Upper lobe of left lung (tissue), 4 donors: ENCODE measurements at regions not wholly inside any gene's neighbourhood (a gene's known extent, or its start where the extent isn't known, plus 50 kb on each side); places are given as distances from the start of the nearest gene placed in this dataset.

Source experiments
- POLR2A ChIP-seq, 4 donors: fragments of 450-650 bp; IDR thresholded peaks; one replicate each; pipeline ENCODE4 v1.5.1; 2016 to 2017; ENCODE audit warnings: antibody characterized with exemption in 4 of 4, mild to moderate bottlenecking in 2 of 4
- POLR2AphosphoS5 ChIP-seq, 2 donors: sonication (generic); formaldehyde crosslinking; IDR thresholded peaks; one replicate each; pipeline ENCODE4 v1.5.1; 2017; ENCODE audit warnings: antibody characterized with exemption in 2 of 2
- TF ChIP-seq, protein P1 (sequence below), 6 experiments: fragments of 450-650 bp in 4 of 6; fragments of 200-600 bp in 2 of 6; sonication (generic) in 2 of 6; IDR thresholded peaks; one replicate each; pipeline ENCODE4 v1.5.1; 2016 to 2019; ENCODE audit warnings: antibody characterized with exemption in 6 of 6

DNA sequence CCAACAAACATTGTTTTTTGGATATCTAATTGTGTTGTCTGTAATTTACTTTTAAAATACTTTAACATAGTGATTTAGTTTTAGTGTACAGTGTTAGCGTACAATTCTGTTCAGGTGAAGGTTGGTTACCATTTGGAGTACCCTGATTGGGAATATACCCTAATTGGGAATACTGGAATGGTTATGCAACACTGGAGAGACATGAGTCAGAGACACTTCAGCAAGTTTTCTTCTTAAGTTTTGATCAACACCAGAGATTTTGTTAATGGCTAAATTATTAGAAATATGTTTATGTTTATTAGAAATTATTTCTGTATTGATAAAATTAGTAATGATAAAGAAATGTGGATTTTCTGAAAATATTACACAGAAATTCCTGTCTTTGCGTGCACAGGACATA, 100.3 kb upstream of the NABP1 start:
- TF ChIP-seq POLR2A (IDR thresholded peaks at IDR 0.05) (no peak), POLR2AphosphoS5 (IDR thresholded peaks at IDR 0.05) (no peak)
- TF ChIP-seq, protein P1, sequence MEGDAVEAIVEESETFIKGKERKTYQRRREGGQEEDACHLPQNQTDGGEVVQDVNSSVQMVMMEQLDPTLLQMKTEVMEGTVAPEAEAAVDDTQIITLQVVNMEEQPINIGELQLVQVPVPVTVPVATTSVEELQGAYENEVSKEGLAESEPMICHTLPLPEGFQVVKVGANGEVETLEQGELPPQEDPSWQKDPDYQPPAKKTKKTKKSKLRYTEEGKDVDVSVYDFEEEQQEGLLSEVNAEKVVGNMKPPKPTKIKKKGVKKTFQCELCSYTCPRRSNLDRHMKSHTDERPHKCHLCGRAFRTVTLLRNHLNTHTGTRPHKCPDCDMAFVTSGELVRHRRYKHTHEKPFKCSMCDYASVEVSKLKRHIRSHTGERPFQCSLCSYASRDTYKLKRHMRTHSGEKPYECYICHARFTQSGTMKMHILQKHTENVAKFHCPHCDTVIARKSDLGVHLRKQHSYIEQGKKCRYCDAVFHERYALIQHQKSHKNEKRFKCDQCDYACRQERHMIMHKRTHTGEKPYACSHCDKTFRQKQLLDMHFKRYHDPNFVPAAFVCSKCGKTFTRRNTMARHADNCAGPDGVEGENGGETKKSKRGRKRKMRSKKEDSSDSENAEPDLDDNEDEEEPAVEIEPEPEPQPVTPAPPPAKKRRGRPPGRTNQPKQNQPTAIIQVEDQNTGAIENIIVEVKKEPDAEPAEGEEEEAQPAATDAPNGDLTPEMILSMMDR (IDR thresholded peaks at IDR 0.05): no peak
